ENCODE measurements at regions not wholly inside any gene's neighbourhood (a gene's known extent, or its start where the extent isn't known, plus 50 kb on each side); places are given as distances from the start of the nearest gene placed in this dataset.
A peak's percentile ranks its signal among the peaks of the same experiment; 100 is the strongest.
"Not testable (repeated sequence)": the region's sequence is repeated elsewhere in the genome, so short reads cannot be mapped to it uniquely, and the experiment has no call there.

GRCh38 chr3:55267206-55267930, 219.7 kb downstream of the WNT5A start:
- no peaks in the 10 kb centered on the region for H3K36me3 ChIP-seq
- no peak overlapping the region for H3K4me3 ChIP-seq
- peak in 1 of 2 experiments; percentile 6 for DNase-seq (ENCODE audit: low read depth in 1 of 2, low spot score in 2 of 2)
- H3K27ac ChIP-seq, result no peak overlapping the region
- no peaks in the 10 kb centered on the region for H3K27me3 ChIP-seq (replicated peaks)
- H3K4me1 ChIP-seq (replicated peaks), result peaks cover 32% of the 10 kb centered on the region
- no peaks in the 10 kb centered on the region for H3K9me3 ChIP-seq (replicated peaks)

GRCh38 chr3:55264919-55265318, 222.2 kb downstream of the WNT5A start:
- Histone ChIP-seq H3K27ac (no peak overlapping the region; the same call in 1 of the 2 replicates), H3K4me1 (replicated peaks) (peaks cover 28% of the 10 kb centered on the region), H3K4me3 (no peak overlapping the region), H3K27me3 (replicated peaks) (no peaks in the 10 kb centered on the region), H3K9me3 (replicated peaks) (no peaks in the 10 kb centered on the region), H3K36me3 (no peaks in the 10 kb centered on the region)
- no peak for DNase-seq (ENCODE audit: low read depth in 1 of 2, low spot score in 2 of 2)

GRCh38 chr3:55252921-55253320, 234.2 kb downstream of the WNT5A start:
- no peaks in the 10 kb centered on the region for H3K4me1 ChIP-seq (replicated peaks)
- no peak for DNase-seq (ENCODE audit: low read depth in 1 of 2, low spot score in 2 of 2)
- no peak overlapping the region for H3K27ac ChIP-seq
- H3K36me3 ChIP-seq, result no peaks in the 10 kb centered on the region
- no peaks in the 10 kb centered on the region for H3K27me3 ChIP-seq (replicated peaks)
- H3K4me3 ChIP-seq, result no peak overlapping the region
- no peaks in the 10 kb centered on the region for H3K9me3 ChIP-seq (replicated peaks)

- DNase-seq (ENCODE audit: low read depth in 1 of 2, low spot score in 2 of 2); H3K27me3 ChIP-seq (replicated peaks); H3K36me3 ChIP-seq; H3K9me3 ChIP-seq (replicated peaks); H3K4me3 ChIP-seq; H3K27ac ChIP-seq; H3K4me1 ChIP-seq (replicated peaks): not testable (repeated sequence)
These were observed 237.9 kb downstream of the WNT5A start for GRCh38 chr3:55249156-55249555.

- no peaks in the 10 kb centered on the region for H3K4me1 ChIP-seq (replicated peaks)
- DNase-seq (ENCODE audit: low read depth in 1 of 2, low spot score in 2 of 2), result no peak
- H3K4me3 ChIP-seq, result no peak overlapping the region
These were observed 239.4 kb downstream of the WNT5A start for GRCh38 chr3:55247666-55248065.

GRCh38 chr3:55246033-55246432, 241.1 kb downstream of the WNT5A start:
- DNase-seq (ENCODE audit: low read depth in 1 of 2, low spot score in 2 of 2), result no peak
- no peak overlapping the region for H3K27ac ChIP-seq

More at GRCh38 chr3:55247666-55248065, 239.4 kb downstream of the WNT5A start:
- H3K36me3 ChIP-seq, result no peaks in the 10 kb centered on the region
- H3K27me3 ChIP-seq (replicated peaks), result no peaks in the 10 kb centered on the region
- no peak overlapping the region for H3K27ac ChIP-seq
- no peaks in the 10 kb centered on the region for H3K9me3 ChIP-seq (replicated peaks)

GRCh38 chr3:55245351-55245750, 241.8 kb downstream of the WNT5A start:
- no peak overlapping the region for H3K4me3 ChIP-seq
- H3K9me3 ChIP-seq (replicated peaks), result no peaks in the 10 kb centered on the region
- DNase-seq (ENCODE audit: low read depth in 1 of 2, low spot score in 2 of 2), result no peak
- H3K4me1 ChIP-seq (replicated peaks), result no peaks in the 10 kb centered on the region
- no peaks in the 10 kb centered on the region for H3K27me3 ChIP-seq (replicated peaks)
- no peaks in the 10 kb centered on the region for H3K36me3 ChIP-seq
- no peak overlapping the region for H3K27ac ChIP-seq

More at GRCh38 chr3:55246033-55246432, 241.1 kb downstream of the WNT5A start:
- Histone ChIP-seq H3K36me3 (no peaks in the 10 kb centered on the region), H3K4me3 (no peak overlapping the region), H3K9me3 (replicated peaks) (no peaks in the 10 kb centered on the region), H3K4me1 (replicated peaks) (no peaks in the 10 kb centered on the region), H3K27me3 (replicated peaks) (no peaks in the 10 kb centered on the region)

GRCh38 chr3:55244247-55244646, 242.9 kb downstream of the WNT5A start:
- no peak overlapping the region for H3K27ac ChIP-seq
- no peak for DNase-seq (ENCODE audit: low read depth in 1 of 2, low spot score in 2 of 2)
- no peak overlapping the region for H3K4me3 ChIP-seq
- H3K4me1 ChIP-seq (replicated peaks), result no peaks in the 10 kb centered on the region
- no peaks in the 10 kb centered on the region for H3K36me3 ChIP-seq
- H3K27me3 ChIP-seq (replicated peaks), result no peaks in the 10 kb centered on the region
- no peaks in the 10 kb centered on the region for H3K9me3 ChIP-seq (replicated peaks)

- no peaks in the 10 kb centered on the region for H3K9me3 ChIP-seq (replicated peaks)
- no peaks in the 10 kb centered on the region for H3K36me3 ChIP-seq
- no peak for DNase-seq (ENCODE audit: low read depth in 1 of 2, low spot score in 2 of 2)
- H3K4me1 ChIP-seq (replicated peaks), result no peaks in the 10 kb centered on the region
- H3K27ac ChIP-seq, result no peak overlapping the region
- no peak overlapping the region for H3K4me3 ChIP-seq
- H3K27me3 ChIP-seq (replicated peaks), result no peaks in the 10 kb centered on the region
These were observed 243.4 kb downstream of the WNT5A start for GRCh38 chr3:55243678-55244077.

- H3K4me3 ChIP-seq, result no peak overlapping the region
- H3K27ac ChIP-seq, result no peak overlapping the region
- H3K4me1 ChIP-seq (replicated peaks), result no peaks in the 10 kb centered on the region
- no peak for DNase-seq (ENCODE audit: low read depth in 1 of 2, low spot score in 2 of 2)
- no peaks in the 10 kb centered on the region for H3K36me3 ChIP-seq
- H3K27me3 ChIP-seq (replicated peaks), result no peaks in the 10 kb centered on the region
- no peaks in the 10 kb centered on the region for H3K9me3 ChIP-seq (replicated peaks)
These were observed 244.2 kb downstream of the WNT5A start for GRCh38 chr3:55242921-55243320.

- no peak for DNase-seq (ENCODE audit: low read depth in 1 of 2, low spot score in 2 of 2)
- Histone ChIP-seq H3K27me3 (replicated peaks) (no peaks in the 10 kb centered on the region), H3K36me3 (no peaks in the 10 kb centered on the region), H3K27ac (no peak overlapping the region), H3K9me3 (replicated peaks) (no peaks in the 10 kb centered on the region), H3K4me1 (replicated peaks) (no peaks in the 10 kb centered on the region; the same call in 1 of the 2 replicates), H3K4me3 (no peak overlapping the region)
These were observed 246.0 kb downstream of the WNT5A start for GRCh38 chr3:55241098-55241497.

- peak in 1 of 2 experiments; percentile 96 for DNase-seq (ENCODE audit: low read depth in 1 of 2, low spot score in 2 of 2)
- H3K9me3 ChIP-seq (replicated peaks), result no peaks in the 10 kb centered on the region
- no peaks in the 10 kb centered on the region for H3K27me3 ChIP-seq (replicated peaks)
- H3K4me3 ChIP-seq, result no peak overlapping the region
- peak overlapping the region; percentile 49; the same call in 1 of the 2 replicates for H3K27ac ChIP-seq
- peaks cover 16% of the 10 kb centered on the region for H3K4me1 ChIP-seq (replicated peaks)
- H3K36me3 ChIP-seq, result no peaks in the 10 kb centered on the region
These were observed 251.7 kb downstream of the WNT5A start for GRCh38 chr3:55235416-55235815.

- no peaks in the 10 kb centered on the region for H3K36me3 ChIP-seq
- H3K27ac ChIP-seq, result no peak overlapping the region
- H3K9me3 ChIP-seq (replicated peaks), result no peaks in the 10 kb centered on the region
- no peak for DNase-seq (ENCODE audit: low read depth in 1 of 2, low spot score in 2 of 2)
- no peak overlapping the region for H3K4me3 ChIP-seq
- H3K4me1 ChIP-seq (replicated peaks), result no peaks in the 10 kb centered on the region; the same call in 1 of the 2 replicates
- no peaks in the 10 kb centered on the region for H3K27me3 ChIP-seq (replicated peaks)
These were observed 260.4 kb downstream of the WNT5A start for GRCh38 chr3:55226696-55227095.

- Histone ChIP-seq H3K27me3 (replicated peaks) (no peaks in the 10 kb centered on the region), H3K9me3 (replicated peaks) (no peaks in the 10 kb centered on the region), H3K4me3 (no peak overlapping the region), H3K27ac (no peak overlapping the region), H3K36me3 (no peaks in the 10 kb centered on the region), H3K4me1 (replicated peaks) (no peaks in the 10 kb centered on the region; the same call in 1 of the 2 replicates)
- DNase-seq (ENCODE audit: low read depth in 1 of 2, low spot score in 2 of 2), result no peak
These were observed 268.5 kb downstream of the WNT5A start for GRCh38 chr3:55218577-55218976.

- Histone ChIP-seq H3K36me3 (no peaks in the 10 kb centered on the region), H3K27ac (no peak overlapping the region), H3K4me3 (no peak overlapping the region), H3K4me1 (replicated peaks) (peaks cover 20% of the 10 kb centered on the region), H3K9me3 (replicated peaks) (no peaks in the 10 kb centered on the region), H3K27me3 (replicated peaks) (no peaks in the 10 kb centered on the region)
- no peak for DNase-seq (ENCODE audit: low read depth in 1 of 2, low spot score in 2 of 2)
These were observed 279.4 kb downstream of the WNT5A start for GRCh38 chr3:55207744-55208143.

Measured in SJSA1 (cell line).